ENCODE measurements at regions not wholly inside any gene's neighbourhood (a gene's known extent, or its start where the extent isn't known, plus 50 kb on each side); places are given as distances from the start of the nearest gene placed in this dataset.

DNA sequence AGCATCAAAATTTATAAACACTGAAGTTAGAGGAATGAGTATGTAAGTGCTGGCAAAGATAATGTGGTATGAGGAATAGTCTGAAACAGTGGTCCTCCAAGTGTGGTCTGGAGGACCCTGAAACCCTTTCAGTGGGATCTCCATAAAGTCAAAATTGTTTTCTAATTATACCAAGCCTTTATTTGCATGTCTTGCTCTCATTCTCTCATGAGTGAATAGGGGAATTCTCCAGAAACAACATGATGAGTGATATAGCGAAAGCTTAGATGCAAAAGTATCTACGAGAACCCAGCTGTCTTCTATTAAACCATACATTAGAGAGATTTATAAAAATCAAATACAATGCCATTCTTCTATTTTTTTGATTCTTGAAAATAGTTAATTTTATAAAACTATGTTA, 145.0 kb upstream of the RAG2 start:
- TF ChIP-seq, protein P1, sequence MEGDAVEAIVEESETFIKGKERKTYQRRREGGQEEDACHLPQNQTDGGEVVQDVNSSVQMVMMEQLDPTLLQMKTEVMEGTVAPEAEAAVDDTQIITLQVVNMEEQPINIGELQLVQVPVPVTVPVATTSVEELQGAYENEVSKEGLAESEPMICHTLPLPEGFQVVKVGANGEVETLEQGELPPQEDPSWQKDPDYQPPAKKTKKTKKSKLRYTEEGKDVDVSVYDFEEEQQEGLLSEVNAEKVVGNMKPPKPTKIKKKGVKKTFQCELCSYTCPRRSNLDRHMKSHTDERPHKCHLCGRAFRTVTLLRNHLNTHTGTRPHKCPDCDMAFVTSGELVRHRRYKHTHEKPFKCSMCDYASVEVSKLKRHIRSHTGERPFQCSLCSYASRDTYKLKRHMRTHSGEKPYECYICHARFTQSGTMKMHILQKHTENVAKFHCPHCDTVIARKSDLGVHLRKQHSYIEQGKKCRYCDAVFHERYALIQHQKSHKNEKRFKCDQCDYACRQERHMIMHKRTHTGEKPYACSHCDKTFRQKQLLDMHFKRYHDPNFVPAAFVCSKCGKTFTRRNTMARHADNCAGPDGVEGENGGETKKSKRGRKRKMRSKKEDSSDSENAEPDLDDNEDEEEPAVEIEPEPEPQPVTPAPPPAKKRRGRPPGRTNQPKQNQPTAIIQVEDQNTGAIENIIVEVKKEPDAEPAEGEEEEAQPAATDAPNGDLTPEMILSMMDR (IDR thresholded peaks at IDR 0.05): no peak
- TF ChIP-seq POLR2A (IDR thresholded peaks at IDR 0.05): no peak

All from uterus (tissue), 2 donors.